SKM-1 treated with dmso at 0.1 percent for 144 hours (cell line): ENCODE measurements at regions not wholly inside any gene's neighbourhood (a gene's known extent, or its start where the extent isn't known, plus 50 kb on each side); places are given as distances from the start of the nearest gene placed in this dataset.

Source experiments
- DNase-seq: peaks from one replicate; lab custom pipeline; 2025; ENCODE audit not compliant: unreplicated experiment; lab: John Stamatoyannopoulos, UW

DNA sequence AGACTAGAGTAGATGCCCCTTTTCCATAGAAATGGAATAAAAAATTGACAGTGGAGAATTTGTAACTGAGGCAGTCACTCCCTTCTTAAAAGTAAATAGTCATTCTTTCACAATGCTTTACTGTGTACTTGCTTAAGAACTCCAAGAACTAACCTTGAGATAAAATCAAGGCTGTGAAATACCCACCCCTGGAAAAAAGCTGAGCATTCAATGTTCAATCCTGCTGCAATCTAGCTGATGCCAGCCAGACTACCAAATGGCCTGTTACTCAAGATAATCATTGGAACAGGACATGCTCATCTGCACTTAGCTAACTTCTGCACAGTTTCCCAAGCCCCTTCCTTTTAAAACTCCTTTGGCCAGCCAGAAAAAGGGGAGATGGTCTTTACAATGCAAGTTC is 367.4 kb upstream of the GULP1 start:
- DNase-seq: no peak

GRCh38 chr2:187934236-187934635 is 357.4 kb upstream of the GULP1 start:
- DNase-seq: no peak

DNA sequence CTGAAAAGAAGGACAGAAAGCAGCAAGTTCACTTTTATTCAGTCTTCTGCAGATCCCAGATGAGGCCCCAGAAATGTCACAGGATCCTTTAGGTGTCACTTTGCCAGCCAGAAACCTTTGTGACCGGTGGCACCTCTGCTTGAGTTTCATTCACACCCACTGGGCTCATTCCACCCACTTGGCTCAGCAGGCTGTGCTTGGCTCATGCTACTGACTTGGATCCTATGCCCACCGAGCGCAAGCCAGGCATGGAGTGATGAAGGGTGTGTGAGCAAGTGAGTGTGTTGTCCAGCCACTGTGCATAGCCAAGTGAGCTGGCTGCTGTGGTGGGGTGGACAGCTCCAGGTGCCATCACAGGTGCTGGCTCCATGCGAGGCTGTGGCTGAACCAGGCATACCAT is 357.0 kb upstream of the GULP1 start:
- DNase-seq: no peak

DNA sequence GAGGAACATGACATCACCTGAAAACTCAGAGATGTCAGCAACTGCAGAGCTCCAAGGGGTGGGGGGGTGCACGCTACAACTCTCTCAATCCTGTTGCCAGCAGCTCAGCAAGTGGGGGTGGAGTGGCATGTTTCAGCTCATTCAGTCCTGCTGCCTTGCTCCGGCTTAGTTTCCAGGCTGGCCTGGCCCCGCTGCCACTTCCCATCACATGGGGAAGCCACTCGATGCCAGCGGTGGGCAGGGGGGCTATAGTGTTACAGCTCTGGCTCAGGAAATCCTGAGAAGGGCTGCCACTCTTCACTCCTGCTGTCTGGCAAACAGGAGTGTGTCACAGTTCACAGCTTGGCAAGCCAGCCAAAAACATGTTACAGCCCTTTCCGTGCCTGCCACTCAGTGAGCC is 356.5 kb upstream of the GULP1 start:
- DNase-seq: no peak

- DNase-seq: peak; percentile 18
Measured at GRCh38 chr2:187936228-187936627, 355.4 kb upstream of the GULP1 start.

DNA sequence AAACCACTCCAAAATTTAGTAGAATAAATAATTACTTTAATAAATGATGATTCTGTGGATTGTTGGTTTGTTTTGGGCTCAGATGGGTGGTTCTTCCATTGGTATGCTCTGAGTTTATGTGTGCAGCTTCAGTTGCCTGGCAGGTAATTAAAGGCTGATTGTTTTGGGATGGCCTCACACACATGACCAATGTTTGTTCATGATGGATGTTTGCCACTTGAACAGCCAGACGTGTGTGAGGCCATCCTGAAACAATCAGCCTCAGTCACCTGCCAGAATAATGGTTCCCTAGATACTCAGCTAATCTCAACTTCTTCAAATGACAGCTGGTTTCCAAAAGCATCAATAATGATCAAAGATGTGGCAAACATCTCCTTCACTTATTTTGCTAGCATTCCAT is 352.5 kb upstream of the GULP1 start:
- DNase-seq: no peak

- no peak for DNase-seq
Measured at GRCh38 chr2:187942876-187943275, 348.8 kb upstream of the GULP1 start.

- DNase-seq: no peak
Measured at GRCh38 chr2:187943772-187944369, 347.8 kb upstream of the GULP1 start.

DNA sequence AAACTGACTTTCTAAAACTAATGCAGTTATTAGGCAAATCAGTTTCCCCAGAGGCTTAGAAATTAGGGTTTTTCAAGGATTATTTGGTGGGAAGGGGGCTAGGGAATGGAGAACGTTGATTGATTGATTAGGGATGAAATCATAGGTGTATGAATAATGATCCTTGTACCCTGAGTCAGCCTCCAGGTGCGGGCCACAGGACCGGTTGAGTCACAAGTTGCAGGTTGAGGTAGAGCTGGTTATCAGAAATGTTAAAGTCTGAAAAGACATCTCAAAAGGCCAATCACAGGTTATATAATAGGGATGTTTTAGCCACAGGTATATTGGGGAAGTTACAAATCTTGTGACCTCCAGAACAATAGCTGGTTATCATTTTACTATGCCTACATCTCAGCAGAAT is 341.8 kb upstream of the GULP1 start:
- no peak for DNase-seq

GRCh38 chr2:187951470-187952218 is 340.0 kb upstream of the GULP1 start:
- no peak for DNase-seq

DNA sequence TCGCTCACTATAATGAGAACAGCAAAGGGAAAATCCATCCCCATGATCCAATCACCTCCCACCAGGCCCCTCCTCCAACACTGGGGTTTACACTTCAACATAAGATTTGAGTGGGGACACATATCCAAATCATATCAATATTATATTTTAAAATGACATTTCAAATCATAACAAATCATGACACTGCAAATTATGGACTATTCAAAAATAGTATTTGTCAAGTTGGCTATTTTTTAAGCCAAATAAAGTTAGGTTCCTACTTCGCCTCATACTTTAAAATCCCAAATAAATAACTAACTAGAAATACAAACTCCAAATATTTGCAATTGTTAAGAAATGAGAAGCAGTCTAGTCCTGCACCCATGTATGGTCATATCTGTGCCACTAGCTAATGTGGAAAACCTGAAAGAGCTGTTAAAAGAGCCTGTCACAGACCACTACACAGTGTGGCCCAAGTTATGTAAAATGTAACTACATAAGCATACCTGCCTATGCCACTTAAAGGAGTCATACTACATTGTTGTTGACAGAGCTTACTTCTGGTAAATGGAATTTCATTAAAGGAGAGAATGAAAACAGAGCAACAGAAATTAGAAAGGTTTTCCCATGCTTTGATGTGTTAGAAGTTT is 334.7 kb upstream of the GULP1 start:
- no peak for DNase-seq

DNA sequence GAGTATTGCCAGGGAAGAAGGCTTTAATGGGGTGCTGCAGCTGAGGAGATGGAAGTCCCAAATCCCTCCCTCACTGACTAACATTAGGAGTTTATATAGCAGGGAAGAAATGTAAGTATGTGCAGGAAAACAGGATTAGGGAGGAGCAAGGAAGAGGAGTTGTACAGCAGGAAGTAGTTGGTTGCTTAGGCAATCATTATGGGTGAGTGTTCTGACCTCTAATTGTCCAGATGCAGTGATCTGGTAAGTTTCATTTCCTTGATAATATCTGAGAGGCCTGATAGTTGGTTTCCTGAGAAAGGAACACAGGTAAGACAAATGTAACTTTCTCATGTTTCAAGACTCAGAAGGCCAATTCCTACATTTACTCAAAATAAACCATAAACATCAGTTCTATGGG is 331.9 kb upstream of the GULP1 start:
- DNase-seq: no peak

- DNase-seq: no peak
Measured at GRCh38 chr2:187962538-187962937, 329.1 kb upstream of the GULP1 start.

DNA sequence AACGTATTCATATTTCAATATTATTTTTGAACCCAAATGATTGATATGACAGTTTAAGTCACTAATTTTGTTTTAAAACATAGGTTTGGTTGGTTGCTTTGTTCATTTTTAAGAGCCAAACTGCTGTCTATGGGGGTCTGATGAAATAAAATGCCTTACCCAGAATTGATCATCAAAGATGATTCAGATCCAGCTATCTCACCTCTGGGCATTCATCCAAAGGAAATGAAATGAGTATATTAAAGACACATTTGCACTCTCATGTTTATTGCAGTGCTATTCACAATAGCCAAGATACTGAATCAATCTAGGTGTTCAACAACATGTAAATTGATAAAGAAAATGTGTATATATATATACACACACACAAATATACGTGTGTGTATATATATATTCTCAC is 326.9 kb upstream of the GULP1 start:
- DNase-seq: no peak

DNA sequence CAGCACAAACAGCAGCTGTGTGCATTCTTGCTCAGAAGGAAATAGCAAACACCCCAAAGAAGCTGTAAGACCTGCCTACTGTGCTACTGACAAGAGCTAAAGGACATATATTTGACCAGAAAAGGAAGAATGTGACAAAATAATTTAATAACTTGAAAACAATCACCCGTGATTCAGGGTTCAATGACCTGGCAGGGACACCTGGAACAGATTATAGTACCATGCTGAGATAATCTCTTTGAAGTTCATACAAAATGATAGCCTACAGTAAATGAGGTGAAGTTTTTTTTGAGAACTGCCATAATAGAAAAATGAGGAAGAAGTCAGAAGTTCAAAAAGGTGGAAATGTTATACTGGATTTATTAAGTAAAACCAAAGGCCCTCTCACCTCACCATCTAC is 324.8 kb upstream of the GULP1 start:
- DNase-seq: no peak

GRCh38 chr2:187971893-187972292 is 319.8 kb upstream of the GULP1 start:
- DNase-seq: no peak

- no peak for DNase-seq
Measured at GRCh38 chr2:187976259-187976985, 315.3 kb upstream of the GULP1 start.

DNA sequence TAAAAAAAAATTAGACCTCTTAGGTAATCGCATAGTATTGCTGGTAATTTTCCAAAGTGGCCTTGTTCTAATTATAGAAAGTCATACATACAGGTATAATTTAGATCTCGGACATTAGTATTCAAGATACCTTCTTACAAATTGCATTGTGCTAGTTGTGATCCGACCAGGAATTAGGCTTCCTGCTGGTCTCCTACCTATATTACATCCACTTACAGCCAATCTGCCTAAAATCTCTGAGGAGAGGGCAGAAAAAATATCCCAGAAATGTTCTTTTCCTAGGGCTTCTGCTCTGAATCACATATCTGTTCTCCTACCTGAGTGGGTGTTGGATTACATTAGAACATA is 314.7 kb upstream of the GULP1 start:
- DNase-seq: no peak

- no peak for DNase-seq
Measured at GRCh38 chr2:187978356-187978755, 313.3 kb upstream of the GULP1 start.

DNA sequence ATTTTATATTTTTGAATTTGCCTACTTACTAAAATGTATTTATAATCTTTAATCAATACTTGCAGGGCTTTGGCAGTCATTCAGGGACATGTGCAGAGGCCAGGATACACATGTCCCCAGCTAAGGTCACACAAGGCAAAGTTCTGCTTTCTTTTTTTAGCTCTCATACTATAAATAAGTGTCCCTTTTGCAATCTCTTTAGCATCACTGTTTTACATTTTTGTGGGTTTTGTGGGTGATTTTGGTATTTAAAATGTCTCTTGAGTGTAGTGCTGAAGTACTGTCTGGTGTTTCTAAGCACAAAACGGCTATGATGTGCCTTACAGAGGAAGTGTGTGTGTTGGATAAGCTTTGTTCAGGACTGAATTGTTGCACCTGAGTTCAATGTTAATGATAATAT is 309.0 kb upstream of the GULP1 start:
- DNase-seq: peak; percentile 96

DNA sequence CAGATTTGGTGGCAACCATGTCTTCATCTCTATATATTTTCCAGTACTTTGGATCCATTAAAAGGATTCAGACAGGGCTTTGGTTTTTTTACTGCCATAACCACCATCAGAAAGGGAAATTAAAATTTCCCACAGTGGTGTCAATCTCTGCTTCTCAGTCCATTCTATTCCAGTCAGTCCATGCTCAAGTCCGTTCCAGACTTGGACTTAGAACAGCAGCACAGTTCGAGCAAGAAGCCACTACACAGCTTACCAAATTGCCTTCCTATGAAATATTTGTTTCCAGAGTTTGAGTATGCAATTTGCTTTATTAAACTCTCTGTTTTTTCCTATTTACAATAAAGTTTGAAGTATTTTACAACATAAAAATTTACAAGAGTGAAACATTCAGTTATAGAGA is 306.5 kb upstream of the GULP1 start:
- no peak for DNase-seq

DNA sequence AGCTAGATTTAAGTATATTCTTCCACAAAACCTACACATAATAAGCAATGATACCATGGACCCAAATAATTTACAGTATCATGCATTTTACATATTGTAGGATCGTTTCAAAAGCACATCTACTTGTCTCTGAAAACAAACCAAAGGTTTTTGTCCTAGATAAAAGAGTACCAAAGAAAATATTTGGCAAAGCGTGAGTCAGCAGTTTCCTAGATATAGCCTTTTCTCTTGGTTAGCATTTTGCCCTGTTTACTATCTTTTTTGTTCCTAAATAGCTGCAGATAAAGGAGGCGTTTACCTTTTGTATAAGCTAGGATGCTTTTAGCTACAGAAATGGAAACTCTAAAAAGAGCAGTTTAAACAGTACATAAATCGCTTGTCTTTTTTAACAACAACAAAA is 305.8 kb upstream of the GULP1 start:
- no peak for DNase-seq
